ENCODE measurements at regions not wholly inside any gene's neighbourhood (a gene's known extent, or its start where the extent isn't known, plus 50 kb on each side); places are given as distances from the start of the nearest gene placed in this dataset.

- Histone ChIP-seq H3K9ac (replicated peaks; ENCODE audit: extremely low read depth, insufficient read depth, low read length) (no peak overlapping the region), H3K27ac (ENCODE audit: insufficient read depth, low read depth, low read length) (no peak overlapping the region), H3K4me2 (ENCODE audit: insufficient read depth, low read length) (no peak overlapping the region), H3K27me3 (ENCODE audit: control insufficient read depth in 2 of 2, insufficient read depth in 2 of 2, low read length in 2 of 2) (peaks cover 0 to 3% of the 10 kb centered on the region in 2 experiments), H3K4me1 (ENCODE audit: control insufficient read depth, extremely low read depth, insufficient read depth, low read length) (no peaks in the 10 kb centered on the region), H3K9me3 (replicated peaks; ENCODE audit: control insufficient read depth, insufficient read depth, low read length) (no peaks in the 10 kb centered on the region), H3K36me3 (ENCODE audit: control insufficient read depth in 2 of 2, extremely low read depth in 1 of 2, insufficient read depth in 2 of 2, low read length in 2 of 2) (no peaks in the 10 kb centered on the region), H4K20me1 (replicated peaks; ENCODE audit: control insufficient read depth, extremely low read depth, insufficient read depth, low read length) (no peaks in the 10 kb centered on the region), H3K9me1 (replicated peaks; ENCODE audit: control insufficient read depth, extremely low read depth, insufficient read depth, low read length) (no peaks in the 10 kb centered on the region), H3K4me3 (replicated peaks in 1 of 3; ENCODE audit: insufficient read depth in 1 of 3, low read depth in 1 of 3, low read length in 3 of 3) (no peak overlapping the region), H3K79me2 (ENCODE audit: control insufficient read depth, insufficient read depth, low read length) (no peaks in the 10 kb centered on the region), H2AFZ (ENCODE audit: low read depth, low read length) (no peak overlapping the region)
- POLR2A ChIA-PET: no interaction called here
- DNase-seq (ENCODE audit: low read depth, low spot score) (no peak), FAIRE-seq (no peak)
- intact Hi-C loops (cut with micrococcal nuclease): no loop called here
- TF ChIP-seq POLR2A (IDR thresholded peaks at IDR 0.05; ENCODE audit: low read depth, low read length): no peak
- no peak for TF ChIP-seq EZH2 (IDR thresholded peaks at IDR 0.05; ENCODE audit: borderline replicate concordance, low read depth, low read length, severe bottlenecking)
- TF ChIP-seq MYC (IDR thresholded peaks at IDR 0.05; ENCODE audit: low read depth, low read length): no peak
- no peak for TF ChIP-seq JUN (IDR thresholded peaks at IDR 0.05; ENCODE audit: borderline replicate concordance, insufficient read depth, insufficient read length, low read depth)
- no peak for TF ChIP-seq CTCF (IDR thresholded peaks at IDR 0.05; ENCODE audit: extremely low read depth in 1 of 2, insufficient read depth in 1 of 2, low read depth in 1 of 2, low read length in 2 of 2)
- no peak for TF ChIP-seq POLR2AphosphoS5 (IDR thresholded peaks at IDR 0.05; ENCODE audit: insufficient read depth, low read depth, low read length)
- no peak for TF ChIP-seq FOS (IDR thresholded peaks at IDR 0.05; ENCODE audit: borderline replicate concordance, insufficient read depth, low read length)
- TF ChIP-seq GATA2 (IDR thresholded peaks at IDR 0.05; ENCODE audit: insufficient read depth, insufficient read length, low read depth, low read length): no peak
- no peak for TF ChIP-seq MAX (IDR thresholded peaks at IDR 0.05; ENCODE audit: insufficient read depth, insufficient read length)
- BruUV-seq (replicated peaks): no TSS peak
- dilution Hi-C loops (cut with MboI; ENCODE audit: extremely low pct_ligation_motif_present, low sequenced_read_pairs): no loop called here
- CTCF ChIA-PET: no interaction called here
Observed at GRCh38 chr11:45063669-45064068, 82.8 kb upstream of the PRDM11 start.
